OCI-LY1 (cell line): ENCODE measurements at regions not wholly inside any gene's neighbourhood (a gene's known extent, or its start where the extent isn't known, plus 50 kb on each side); places are given as distances from the start of the nearest gene placed in this dataset.

Experiments
- EZH2 ChIP-seq: fragments of 200-600 bp; sonication (generic), shearing (Covaris generic); IDR thresholded peaks from 2 replicates; pipeline ENCODE4 v1.8.0; 2017; ENCODE audit warnings: borderline replicate concordance, mixed run types, mild to moderate bottlenecking, antibody characterized with exemption, low read length, moderate library complexity, mixed read lengths
- TF ChIP-seq, protein P1 (sequence below): fragments of 200-600 bp; sonication (generic), shearing (Covaris generic); IDR thresholded peaks from 2 replicates; pipeline ENCODE4 v1.5.1; 2017; ENCODE audit warnings: mild to moderate bottlenecking, antibody characterized with exemption, low read length, moderate library complexity, mixed read lengths

GRCh38 chr1:208684192-208684591 lies 440.0 kb upstream of the PLXNA2 start:
- TF ChIP-seq, protein P1, sequence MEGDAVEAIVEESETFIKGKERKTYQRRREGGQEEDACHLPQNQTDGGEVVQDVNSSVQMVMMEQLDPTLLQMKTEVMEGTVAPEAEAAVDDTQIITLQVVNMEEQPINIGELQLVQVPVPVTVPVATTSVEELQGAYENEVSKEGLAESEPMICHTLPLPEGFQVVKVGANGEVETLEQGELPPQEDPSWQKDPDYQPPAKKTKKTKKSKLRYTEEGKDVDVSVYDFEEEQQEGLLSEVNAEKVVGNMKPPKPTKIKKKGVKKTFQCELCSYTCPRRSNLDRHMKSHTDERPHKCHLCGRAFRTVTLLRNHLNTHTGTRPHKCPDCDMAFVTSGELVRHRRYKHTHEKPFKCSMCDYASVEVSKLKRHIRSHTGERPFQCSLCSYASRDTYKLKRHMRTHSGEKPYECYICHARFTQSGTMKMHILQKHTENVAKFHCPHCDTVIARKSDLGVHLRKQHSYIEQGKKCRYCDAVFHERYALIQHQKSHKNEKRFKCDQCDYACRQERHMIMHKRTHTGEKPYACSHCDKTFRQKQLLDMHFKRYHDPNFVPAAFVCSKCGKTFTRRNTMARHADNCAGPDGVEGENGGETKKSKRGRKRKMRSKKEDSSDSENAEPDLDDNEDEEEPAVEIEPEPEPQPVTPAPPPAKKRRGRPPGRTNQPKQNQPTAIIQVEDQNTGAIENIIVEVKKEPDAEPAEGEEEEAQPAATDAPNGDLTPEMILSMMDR = no peak
- TF ChIP-seq EZH2 = no peak
